ENCODE measurements at regions not wholly inside any gene's neighbourhood (a gene's known extent, or its start where the extent isn't known, plus 50 kb on each side); places are given as distances from the start of the nearest gene placed in this dataset.

DNA sequence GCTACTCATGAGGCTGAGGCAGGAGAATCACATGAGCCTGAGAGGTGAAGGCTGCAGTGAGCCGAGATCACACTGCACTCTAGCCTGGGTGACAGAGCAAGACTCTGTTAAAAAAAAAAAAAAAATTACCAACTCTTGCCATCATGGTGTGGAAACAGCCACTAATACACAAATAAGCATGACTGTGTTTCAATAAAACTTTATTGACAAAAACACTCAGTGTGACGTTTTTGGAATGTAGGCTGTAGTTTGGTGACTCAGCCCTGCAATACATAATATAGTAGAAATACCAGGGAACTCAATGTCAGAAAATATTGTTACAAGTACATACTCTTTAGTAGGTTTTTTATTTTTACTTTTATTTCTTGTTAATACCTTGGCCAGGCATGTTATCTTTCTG lies 207.1 kb downstream of the CASP12 start:
- H3K4me3 ChIP-seq (ENCODE audit: insufficient read depth, low read length, poor library complexity, severe bottlenecking), result no peak overlapping the region
- H3K4me2 ChIP-seq (ENCODE audit: low read depth, low read length, poor library complexity, severe bottlenecking), result no peak overlapping the region
- no peaks in the 10 kb centered on the region for H3K9me2 ChIP-seq (replicated peaks; ENCODE audit: insufficient read depth, low read length)
- no peak overlapping the region for H3K9ac ChIP-seq (ENCODE audit: low read length)
- no peaks in the 10 kb centered on the region for H3K27me3 ChIP-seq (ENCODE audit: low read length)
- no peak overlapping the region for H2AFZ ChIP-seq (ENCODE audit: low read depth, low read length, severe bottlenecking)
- TF ChIP-seq, protein P1, sequence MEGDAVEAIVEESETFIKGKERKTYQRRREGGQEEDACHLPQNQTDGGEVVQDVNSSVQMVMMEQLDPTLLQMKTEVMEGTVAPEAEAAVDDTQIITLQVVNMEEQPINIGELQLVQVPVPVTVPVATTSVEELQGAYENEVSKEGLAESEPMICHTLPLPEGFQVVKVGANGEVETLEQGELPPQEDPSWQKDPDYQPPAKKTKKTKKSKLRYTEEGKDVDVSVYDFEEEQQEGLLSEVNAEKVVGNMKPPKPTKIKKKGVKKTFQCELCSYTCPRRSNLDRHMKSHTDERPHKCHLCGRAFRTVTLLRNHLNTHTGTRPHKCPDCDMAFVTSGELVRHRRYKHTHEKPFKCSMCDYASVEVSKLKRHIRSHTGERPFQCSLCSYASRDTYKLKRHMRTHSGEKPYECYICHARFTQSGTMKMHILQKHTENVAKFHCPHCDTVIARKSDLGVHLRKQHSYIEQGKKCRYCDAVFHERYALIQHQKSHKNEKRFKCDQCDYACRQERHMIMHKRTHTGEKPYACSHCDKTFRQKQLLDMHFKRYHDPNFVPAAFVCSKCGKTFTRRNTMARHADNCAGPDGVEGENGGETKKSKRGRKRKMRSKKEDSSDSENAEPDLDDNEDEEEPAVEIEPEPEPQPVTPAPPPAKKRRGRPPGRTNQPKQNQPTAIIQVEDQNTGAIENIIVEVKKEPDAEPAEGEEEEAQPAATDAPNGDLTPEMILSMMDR (IDR thresholded peaks at IDR 0.05; ENCODE audit: insufficient read depth, low read length, poor library complexity, severe bottlenecking), result no peak
- no peak for TF ChIP-seq EZH2phosphoT487 (conservative IDR thresholded peaks at IDR 0.05; ENCODE audit: low read length)
- H3K79me2 ChIP-seq (ENCODE audit: insufficient read depth, low read length), result no peaks in the 10 kb centered on the region
- no peaks in the 10 kb centered on the region for H3K9me3 ChIP-seq (ENCODE audit: insufficient read depth, low read length)
- H3K27ac ChIP-seq (ENCODE audit: low read depth, low read length), result no peak overlapping the region
- no peaks in the 10 kb centered on the region for H4K20me1 ChIP-seq (ENCODE audit: low read depth, low read length)
- no peaks in the 10 kb centered on the region for H3F3A ChIP-seq (ENCODE audit: insufficient read depth)
- H3K36me3 ChIP-seq (ENCODE audit: low read length), result no peaks in the 10 kb centered on the region

DNA sequence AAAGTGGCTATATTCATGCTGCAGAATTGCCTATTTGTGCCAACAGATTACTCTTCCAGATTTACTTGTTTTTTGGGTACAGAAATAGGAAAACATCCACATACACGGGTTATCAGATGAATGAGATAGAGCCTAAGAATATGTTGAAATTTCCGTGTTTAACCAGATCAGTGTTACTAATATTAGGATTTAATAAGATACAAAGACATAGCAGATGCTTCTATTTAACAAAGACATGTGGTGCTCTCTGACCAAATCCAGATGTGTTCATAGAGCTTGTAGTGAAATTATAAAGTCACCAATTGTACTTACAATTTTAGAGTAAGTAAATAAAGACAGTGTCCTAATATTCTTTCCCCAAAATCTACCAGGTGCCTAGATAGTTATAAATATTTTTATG lies 208.0 kb downstream of the CASP12 start:
- no peaks in the 10 kb centered on the region for H3K27me3 ChIP-seq (ENCODE audit: low read length)
- no peaks in the 10 kb centered on the region for H3K36me3 ChIP-seq (ENCODE audit: low read length)
- TF ChIP-seq, protein P1 (IDR thresholded peaks at IDR 0.05; ENCODE audit: insufficient read depth, low read length, poor library complexity, severe bottlenecking), result no peak
- no peak for TF ChIP-seq EZH2phosphoT487 (conservative IDR thresholded peaks at IDR 0.05; ENCODE audit: low read length)
- no peaks in the 10 kb centered on the region for H3K9me2 ChIP-seq (replicated peaks; ENCODE audit: insufficient read depth, low read length)
- no peaks in the 10 kb centered on the region for H3F3A ChIP-seq (ENCODE audit: insufficient read depth)
- no peak overlapping the region for H3K4me2 ChIP-seq (ENCODE audit: low read depth, low read length, poor library complexity, severe bottlenecking)
- no peak overlapping the region for H3K4me3 ChIP-seq (ENCODE audit: insufficient read depth, low read length, poor library complexity, severe bottlenecking)
- H2AFZ ChIP-seq (ENCODE audit: low read depth, low read length, severe bottlenecking), result no peak overlapping the region
- no peaks in the 10 kb centered on the region for H3K79me2 ChIP-seq (ENCODE audit: insufficient read depth, low read length)
- H3K9ac ChIP-seq (ENCODE audit: low read length), result no peak overlapping the region
- H4K20me1 ChIP-seq (ENCODE audit: low read depth, low read length), result no peaks in the 10 kb centered on the region
- H3K27ac ChIP-seq (ENCODE audit: low read depth, low read length), result no peak overlapping the region
- no peaks in the 10 kb centered on the region for H3K9me3 ChIP-seq (ENCODE audit: insufficient read depth, low read length)

DNA sequence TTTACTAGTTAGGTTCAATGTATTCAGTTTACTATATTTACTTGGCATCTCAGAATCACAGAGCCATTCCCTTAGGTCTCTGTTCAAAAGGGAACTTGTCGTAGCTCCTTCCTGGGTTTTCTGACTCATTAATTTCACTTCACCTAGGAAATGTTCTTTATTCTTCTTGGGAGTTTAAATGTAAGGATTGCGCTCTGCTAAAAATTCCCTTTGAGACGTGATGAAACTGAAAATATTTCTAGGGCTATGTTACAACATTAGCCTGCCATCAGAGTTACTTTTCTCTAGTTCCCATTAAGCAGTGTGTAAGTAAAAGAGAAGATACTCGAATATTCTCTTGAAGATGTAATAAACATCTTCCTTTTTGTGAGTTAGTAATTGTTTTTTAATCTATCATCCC lies 209.5 kb downstream of the CASP12 start:
- Histone ChIP-seq H3K9me2 (replicated peaks; ENCODE audit: insufficient read depth, low read length) (no peaks in the 10 kb centered on the region), H2AFZ (ENCODE audit: low read depth, low read length, severe bottlenecking) (no peak overlapping the region), H4K20me1 (ENCODE audit: low read depth, low read length) (no peaks in the 10 kb centered on the region), H3F3A (ENCODE audit: insufficient read depth) (no peaks in the 10 kb centered on the region), H3K27me3 (ENCODE audit: low read length) (no peaks in the 10 kb centered on the region), H3K9me3 (ENCODE audit: insufficient read depth, low read length) (no peaks in the 10 kb centered on the region), H3K27ac (ENCODE audit: low read depth, low read length) (no peak overlapping the region), H3K9ac (ENCODE audit: low read length) (no peak overlapping the region), H3K4me3 (ENCODE audit: insufficient read depth, low read length, poor library complexity, severe bottlenecking) (no peak overlapping the region), H3K36me3 (ENCODE audit: low read length) (no peaks in the 10 kb centered on the region), H3K4me2 (ENCODE audit: low read depth, low read length, poor library complexity, severe bottlenecking) (no peak overlapping the region), H3K79me2 (ENCODE audit: insufficient read depth, low read length) (no peaks in the 10 kb centered on the region)
- no peak for TF ChIP-seq EZH2phosphoT487 (conservative IDR thresholded peaks at IDR 0.05; ENCODE audit: low read length)
- TF ChIP-seq, protein P1 (IDR thresholded peaks at IDR 0.05; ENCODE audit: insufficient read depth, low read length, poor library complexity, severe bottlenecking), result no peak

Measured in SU-DHL-6 (cell line).